AG08396 (cell line): ENCODE measurements at regions not wholly inside any gene's neighbourhood (a gene's known extent, or its start where the extent isn't known, plus 50 kb on each side); places are given as distances from the start of the nearest gene placed in this dataset.
"Not testable (repeated sequence)": the region's sequence is repeated elsewhere in the genome, so short reads cannot be mapped to it uniquely, and the experiment has no call there.

Source experiments
- DNase-seq: peaks from one replicate; pipeline ENCODE4 v3.0.0; 2012; ENCODE audit warnings: low spot score, mixed read lengths

DNA sequence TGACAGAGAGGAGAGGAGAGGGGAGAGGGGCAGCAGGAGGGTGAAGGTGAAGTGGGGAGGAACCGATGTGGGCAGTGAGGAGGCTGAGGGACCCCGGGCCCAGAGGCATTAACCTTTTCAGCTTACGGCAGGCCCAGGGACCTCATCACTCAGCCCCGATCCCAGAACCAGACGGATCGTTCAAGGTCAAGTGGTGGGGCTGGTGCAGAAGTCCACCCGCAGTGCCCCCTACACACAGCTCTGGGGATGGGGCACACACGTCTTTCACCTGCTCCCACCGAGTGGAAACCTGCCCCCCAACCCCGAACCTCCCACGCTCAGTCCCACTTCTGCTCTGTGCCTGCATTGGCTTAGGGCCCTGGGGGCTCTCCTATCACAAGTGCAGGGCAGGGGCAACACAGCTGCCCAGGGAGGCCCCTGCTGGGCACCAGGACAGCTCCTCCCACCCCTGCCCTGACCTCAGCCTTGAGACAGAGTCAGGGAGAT lies 81.9 kb upstream of the GOLGA6L4 start:
- not testable (repeated sequence) for DNase-seq

DNA sequence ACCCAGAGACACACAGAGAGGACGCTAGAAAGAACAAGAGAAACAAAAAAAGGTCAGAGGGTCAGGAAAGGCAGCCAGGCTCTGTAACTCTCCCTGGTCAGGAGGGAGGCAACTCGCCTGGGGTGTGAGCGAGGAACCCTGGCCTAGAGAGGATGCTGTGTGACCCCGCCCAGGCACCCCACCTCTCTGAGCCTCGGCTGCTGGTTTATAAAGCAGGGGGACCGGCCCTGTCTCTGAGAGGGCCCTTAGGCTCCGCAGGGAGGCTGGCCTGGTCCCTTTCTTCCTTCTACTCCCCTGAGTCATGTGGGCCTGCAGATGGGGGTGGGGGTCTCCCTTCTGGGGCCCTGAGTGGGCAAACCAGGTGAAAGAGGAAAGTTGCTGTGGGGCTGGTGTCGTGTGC lies 81.3 kb upstream of the GOLGA6L4 start:
- DNase-seq, result not testable (repeated sequence)

DNA sequence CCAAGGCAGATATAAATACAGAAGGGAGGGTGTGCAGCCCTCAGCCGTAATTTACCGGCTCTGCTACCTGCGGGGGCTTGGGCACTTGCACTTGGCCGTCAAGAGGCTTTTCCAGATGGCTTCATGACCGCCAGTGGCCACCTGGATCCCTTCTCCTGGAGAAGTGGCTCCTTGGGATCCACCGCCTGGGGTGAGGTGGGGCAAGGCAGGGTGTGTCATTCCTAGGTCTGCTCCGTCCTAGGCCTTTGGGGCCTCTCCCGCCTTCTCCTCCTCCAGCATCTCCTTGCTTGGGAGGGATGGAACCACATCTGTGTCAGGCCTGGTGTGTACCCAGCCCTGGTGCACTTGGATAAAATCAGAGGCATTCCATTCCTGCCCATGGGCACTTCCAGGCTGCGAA lies 80.8 kb upstream of the GOLGA6L4 start:
- not testable (repeated sequence) for DNase-seq

DNA sequence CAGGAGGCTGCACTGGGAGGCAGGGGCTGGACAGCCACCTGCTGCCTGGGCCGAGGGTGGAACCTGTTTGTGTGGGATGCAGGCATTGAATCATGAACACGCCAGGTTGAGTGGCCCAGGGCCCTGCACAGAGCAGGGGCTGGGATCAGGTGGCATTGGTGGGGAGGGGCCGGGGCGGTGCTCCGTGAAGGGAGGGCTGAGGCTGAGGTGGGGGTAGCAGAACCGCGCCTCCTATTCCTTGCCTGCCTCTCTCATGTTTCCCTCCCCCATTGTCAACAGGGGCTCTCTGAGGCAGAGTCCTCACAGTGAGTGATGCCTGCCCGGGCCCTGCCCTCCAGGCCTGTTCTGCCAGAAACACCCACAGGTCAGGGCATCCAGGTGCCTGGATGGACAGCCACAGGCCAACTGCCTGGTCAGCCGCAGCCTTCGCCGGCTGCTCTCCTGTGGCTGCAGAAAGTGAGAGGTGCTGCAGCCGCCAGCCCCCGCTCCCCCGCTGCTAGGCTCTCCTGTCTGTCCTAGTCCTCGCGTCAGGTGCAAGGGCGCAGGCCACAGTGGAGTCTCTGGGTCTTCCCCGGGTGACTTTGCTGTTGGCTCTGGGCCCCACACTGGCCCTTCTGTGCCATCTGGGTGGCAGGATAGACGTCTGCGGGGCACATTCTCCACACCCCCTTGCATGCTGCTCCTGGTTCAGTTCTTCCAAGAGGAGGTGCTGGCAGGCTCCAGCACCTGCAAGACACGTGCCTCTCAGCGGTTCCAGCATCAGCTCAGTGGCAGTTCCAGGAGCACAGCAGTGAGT lies 79.6 kb upstream of the GOLGA6L4 start:
- DNase-seq, result not testable (repeated sequence)

DNA sequence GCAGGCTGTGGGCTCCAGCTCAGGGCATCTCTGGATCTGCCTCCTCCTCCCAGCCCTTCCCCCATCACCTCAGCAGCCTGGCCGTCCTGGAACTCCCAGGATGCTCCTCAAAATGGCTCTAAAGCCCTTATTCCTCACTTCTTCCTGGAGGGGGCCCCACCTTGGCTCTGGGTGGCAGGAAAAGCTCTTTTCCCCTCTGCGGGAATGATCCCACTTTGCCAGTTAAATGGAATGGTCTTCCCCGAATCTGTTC lies 79.1 kb upstream of the GOLGA6L4 start:
- DNase-seq, result not testable (repeated sequence)

DNA sequence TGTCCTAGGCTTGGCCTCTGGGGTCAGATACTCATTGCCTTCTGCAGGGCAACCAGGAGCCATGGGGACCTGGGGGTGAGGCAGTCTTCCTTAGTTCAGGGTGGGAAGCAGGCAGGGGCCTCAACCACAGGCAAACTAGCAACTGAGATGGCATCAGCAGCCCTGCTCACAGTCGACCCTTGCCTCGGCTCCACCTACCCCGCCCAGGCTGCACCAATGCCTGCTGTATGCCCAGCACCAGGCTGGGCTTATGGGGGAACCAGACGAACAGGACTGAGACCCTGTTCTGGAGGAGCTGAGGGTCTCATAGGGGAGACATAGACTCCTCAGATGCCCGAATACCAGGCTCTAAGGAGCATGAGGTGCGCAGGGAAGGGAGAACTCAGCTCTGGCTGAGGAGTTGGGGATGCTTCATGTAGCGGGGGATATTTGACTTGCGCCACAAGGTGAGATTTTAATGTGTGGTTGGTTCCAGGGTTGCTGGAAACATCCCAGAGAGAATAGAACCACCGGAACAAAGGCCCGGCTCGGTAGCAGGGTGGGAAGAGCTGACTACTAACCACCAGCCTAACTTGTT lies 78.4 kb upstream of the GOLGA6L4 start:
- not testable (repeated sequence) for DNase-seq

DNA sequence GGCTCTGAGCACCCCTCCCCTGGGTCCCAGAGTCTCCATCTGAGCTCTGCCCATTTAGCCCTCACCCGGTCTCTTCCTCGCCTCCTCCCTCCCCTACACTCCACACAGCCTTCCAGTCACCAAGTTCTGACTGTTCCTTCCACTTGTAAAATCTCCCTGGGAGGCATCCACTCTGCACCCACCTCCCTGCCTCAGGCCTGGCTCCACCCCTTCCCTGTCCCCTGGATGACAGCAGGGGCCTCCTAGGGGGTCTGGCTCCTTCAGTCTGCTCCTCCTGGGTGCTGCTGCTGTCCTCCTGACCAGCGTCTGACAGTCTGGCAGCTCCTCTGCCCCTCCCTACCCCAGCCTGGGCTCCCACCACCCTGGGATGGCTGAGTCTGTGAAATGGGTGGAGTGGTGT lies 77.7 kb upstream of the GOLGA6L4 start:
- DNase-seq, result not testable (repeated sequence)

DNA sequence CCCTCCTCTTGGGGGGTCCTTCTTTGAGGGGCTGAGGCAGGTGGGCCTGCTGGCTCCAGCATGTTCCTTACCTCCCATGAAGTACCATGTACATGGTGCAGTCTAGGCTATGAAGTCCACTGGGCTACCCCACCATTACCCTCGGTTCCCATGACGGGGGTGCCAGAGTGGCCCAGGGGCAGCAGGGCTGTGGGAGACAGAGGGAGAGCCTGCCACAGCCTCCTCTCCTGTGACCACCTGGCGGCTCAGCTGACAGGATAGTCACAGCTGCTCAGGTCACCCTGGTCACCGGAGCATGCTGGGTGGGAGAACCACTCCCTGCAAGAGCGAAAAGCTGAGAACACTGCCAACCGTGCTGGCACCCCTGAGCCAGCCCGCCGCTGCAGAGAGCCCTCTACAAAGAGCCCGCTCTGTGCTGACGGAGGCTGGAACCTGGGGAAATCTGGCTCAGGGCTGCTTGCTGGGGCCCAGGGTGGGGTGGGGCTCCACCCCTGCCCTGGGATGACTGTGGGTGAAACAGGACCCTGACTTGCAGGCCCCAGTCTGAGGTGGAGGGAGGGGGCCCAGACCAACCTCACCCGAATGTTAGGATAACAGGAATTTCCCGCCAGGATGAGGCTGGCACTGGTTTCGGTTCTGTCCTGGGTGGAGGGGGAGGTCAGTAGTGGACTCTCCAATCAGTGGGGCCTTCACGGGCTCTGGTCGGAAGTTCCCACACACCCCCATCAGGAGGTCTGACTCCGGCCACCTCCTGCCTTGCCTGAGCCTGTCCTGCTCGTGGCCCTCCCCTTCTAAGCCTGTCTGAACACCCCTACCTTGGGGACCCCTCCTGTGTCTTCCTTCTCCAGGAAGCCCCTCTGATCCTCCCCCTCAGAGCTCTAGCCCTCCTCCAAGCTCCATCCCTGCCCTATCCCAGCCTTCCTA lies 76.0 kb upstream of the GOLGA6L4 start:
- not testable (repeated sequence) for DNase-seq

DNA sequence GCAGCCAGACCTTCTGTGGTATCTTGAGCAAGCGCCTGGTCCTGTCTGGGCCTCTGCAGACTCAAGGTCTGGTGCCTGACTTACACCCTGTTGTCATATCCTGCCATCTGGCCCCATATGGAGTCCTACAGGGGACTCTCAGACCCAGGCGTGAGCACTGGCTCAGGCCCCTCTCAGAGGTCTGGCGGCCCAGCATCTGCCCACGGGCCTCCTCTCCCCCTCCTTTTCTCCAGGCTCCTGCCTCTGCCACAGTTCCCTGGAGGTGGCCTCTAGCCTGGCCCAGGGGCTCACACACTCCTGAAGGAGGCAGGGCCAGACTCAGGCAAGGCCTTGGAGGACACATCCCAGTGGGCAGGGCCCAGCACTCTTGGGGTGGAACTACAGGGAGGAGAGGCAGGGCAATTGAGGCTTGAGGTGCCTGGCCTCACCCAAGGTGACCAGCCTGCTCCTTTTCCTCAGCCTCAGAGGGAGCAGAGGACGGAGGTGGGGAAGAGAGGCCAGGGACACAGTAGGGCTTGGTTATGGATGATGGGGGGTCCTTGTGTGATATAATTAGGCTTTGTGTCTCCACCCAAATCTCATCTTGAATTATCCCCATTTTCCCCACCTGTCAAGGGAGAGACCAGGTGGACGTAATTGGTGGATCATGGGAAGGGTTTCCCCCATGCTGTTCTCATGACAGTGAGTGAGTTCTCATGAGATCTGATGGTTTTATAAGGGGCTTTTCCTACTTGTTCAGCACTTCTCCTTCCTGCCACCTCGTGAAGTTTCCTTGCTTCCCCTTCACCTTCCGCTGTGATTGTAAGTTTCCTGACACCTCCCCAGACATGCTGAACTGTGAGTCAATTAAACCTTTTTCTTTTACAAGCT lies 70.9 kb upstream of the GOLGA6L4 start:
- not testable (repeated sequence) for DNase-seq

DNA sequence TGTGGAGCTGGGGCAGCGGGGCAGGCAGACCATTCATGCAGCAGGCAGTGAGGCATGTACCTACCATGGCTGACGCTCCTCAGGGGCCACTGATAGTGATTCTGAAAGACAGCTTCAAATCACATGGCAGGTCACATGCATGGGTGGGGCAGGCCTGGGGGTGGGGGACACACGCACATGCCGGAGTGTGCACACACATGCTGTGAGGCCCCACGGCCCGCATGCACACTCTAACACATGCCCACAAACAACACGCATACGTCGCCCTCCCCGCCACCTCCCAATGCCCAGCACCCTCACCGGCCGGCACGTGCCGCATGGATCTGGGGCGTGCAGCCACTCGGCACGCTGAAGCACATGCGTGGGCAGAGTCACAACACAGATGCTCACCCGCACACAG lies 65.5 kb upstream of the GOLGA6L4 start:
- DNase-seq, result not testable (repeated sequence)

DNA sequence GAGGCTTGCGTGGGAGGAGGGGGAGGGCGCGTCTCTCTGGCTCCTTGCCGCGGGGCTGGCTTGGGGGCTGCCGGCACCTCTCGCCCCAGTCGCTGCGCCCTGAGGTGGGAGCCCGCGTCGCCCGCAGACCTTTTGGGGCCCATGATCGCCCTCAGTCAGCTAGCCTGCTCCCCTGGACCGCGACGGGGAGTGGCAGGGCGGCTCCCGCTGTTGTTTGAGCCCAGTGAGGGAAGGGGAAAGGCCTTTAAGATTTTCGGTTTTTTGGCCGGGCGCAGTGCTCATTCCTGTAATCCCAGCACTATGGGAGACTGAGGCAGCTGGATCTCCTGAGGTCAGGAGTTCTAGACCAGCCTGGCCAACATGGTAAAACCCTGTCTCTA lies 62.4 kb upstream of the GOLGA6L4 start:
- not testable (repeated sequence) for DNase-seq
